SK-N-SH treated with all-trans-retinoic acid at 6 μM for 48 hours (cell line): ENCODE measurements at regions not wholly inside any gene's neighbourhood (a gene's known extent, or its start where the extent isn't known, plus 50 kb on each side); places are given as distances from the start of the nearest gene placed in this dataset.

Source experiments
- GLIS3 ChIP-seq: fragments of 250-450 bp; sonication (Bioruptor Pico); IDR thresholded peaks from 2 replicates; pipeline ENCODE4 v1.5.0; 2020; ENCODE audit warnings: mild to moderate bottlenecking, moderate library complexity
- PPARA ChIP-seq: fragments of 250-450 bp; sonication (Bioruptor Pico); IDR thresholded peaks from 2 replicates; pipeline ENCODE4 v1.5.0; 2020; ENCODE audit warnings: mild to moderate bottlenecking, borderline replicate concordance
- RARB ChIP-seq: fragments of 250-450 bp; sonication (Bioruptor Pico); IDR thresholded peaks from 2 replicates; pipeline ENCODE4 v1.8.0; 2021; ENCODE audit warnings: mild to moderate bottlenecking, moderate library complexity
- TOX ChIP-seq: fragments of 250-450 bp; sonication (Bioruptor Pico); IDR thresholded peaks from 2 replicates; pipeline ENCODE4 v1.8.0; 2021; ENCODE audit warnings: mild to moderate bottlenecking, moderate library complexity, borderline replicate concordance
- ZNF565 ChIP-seq: fragments of 450-650 bp; formaldehyde crosslinking; conservative IDR thresholded peaks from 2 replicates; pipeline ENCODE4 v1.5.0; 2020; ENCODE audit warnings: low read depth, mild to moderate bottlenecking, moderate library complexity
- TF ChIP-seq, protein P1 (sequence below): fragments of 250-450 bp; sonication (Bioruptor Pico); IDR thresholded peaks from 2 replicates; pipeline ENCODE4 v1.8.0; 2021; ENCODE audit warnings: low read depth, mild to moderate bottlenecking, moderate library complexity, borderline replicate concordance
- TF ChIP-seq, protein P2 (sequence below): fragments of 250-450 bp; sonication (Bioruptor Pico); IDR thresholded peaks from 2 replicates; pipeline ENCODE4 v1.8.0; 2020; ENCODE audit warnings: mild to moderate bottlenecking, moderate library complexity, borderline replicate concordance
- TF ChIP-seq, protein P3 (sequence below): fragments of 250-450 bp; sonication (Bioruptor Pico); IDR thresholded peaks from 2 replicates; pipeline ENCODE4 v1.5.1; 2020; ENCODE audit warnings: low read depth, mild to moderate bottlenecking, moderate library complexity

DNA sequence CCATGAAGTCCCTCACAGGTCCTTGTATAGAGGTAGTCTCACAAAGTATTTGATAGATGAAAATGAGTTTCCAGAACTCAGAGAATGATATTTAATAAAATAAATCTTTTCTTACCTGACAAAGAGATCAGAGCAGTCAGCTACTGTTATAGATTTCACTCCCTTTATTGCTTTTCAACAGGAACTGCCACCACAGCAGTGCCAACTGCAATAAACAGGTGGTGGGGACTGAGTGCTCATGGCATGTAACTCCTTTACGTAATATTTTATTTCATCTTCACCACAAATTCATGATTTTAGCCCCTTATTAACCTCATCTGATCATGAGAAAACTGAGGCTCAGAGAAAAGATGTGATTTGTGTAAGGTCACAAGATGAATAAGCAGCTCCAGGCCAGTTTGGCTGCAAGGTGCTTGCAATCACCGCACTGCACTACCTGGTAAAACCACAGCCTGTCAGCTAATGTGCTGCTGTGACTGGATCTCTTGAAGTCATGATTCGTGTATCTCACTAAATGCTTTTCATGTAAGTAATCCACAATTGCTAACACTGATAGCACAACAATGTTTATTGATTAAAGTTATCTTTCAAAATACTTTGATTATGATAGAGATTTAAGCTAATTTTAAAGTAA, 78.8 kb downstream of the WNT5A start:
- TF ChIP-seq ZNF565 (CRISPR knock-in tag), result no peak
- TF ChIP-seq, protein P1, sequence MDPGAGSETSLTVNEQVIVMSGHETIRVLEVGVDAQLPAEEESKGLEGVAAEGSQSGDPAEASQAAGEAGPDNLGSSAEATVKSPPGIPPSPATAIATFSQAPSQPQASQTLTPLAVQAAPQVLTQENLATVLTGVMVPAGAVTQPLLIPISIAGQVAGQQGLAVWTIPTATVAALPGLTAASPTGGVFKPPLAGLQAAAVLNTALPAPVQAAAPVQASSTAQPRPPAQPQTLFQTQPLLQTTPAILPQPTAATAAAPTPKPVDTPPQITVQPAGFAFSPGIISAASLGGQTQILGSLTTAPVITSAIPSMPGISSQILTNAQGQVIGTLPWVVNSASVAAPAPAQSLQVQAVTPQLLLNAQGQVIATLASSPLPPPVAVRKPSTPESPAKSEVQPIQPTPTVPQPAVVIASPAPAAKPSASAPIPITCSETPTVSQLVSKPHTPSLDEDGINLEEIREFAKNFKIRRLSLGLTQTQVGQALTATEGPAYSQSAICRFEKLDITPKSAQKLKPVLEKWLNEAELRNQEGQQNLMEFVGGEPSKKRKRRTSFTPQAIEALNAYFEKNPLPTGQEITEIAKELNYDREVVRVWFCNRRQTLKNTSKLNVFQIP (CRISPR knock-in tag), result no peak
- TF ChIP-seq PPARA (CRISPR knock-in tag), result no peak
- TF ChIP-seq, protein P2, sequence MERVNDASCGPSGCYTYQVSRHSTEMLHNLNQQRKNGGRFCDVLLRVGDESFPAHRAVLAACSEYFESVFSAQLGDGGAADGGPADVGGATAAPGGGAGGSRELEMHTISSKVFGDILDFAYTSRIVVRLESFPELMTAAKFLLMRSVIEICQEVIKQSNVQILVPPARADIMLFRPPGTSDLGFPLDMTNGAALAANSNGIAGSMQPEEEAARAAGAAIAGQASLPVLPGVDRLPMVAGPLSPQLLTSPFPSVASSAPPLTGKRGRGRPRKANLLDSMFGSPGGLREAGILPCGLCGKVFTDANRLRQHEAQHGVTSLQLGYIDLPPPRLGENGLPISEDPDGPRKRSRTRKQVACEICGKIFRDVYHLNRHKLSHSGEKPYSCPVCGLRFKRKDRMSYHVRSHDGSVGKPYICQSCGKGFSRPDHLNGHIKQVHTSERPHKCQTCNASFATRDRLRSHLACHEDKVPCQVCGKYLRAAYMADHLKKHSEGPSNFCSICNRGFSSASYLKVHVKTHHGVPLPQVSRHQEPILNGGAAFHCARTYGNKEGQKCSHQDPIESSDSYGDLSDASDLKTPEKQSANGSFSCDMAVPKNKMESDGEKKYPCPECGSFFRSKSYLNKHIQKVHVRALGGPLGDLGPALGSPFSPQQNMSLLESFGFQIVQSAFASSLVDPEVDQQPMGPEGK, result no peak
- no peak for TF ChIP-seq RARB
- TF ChIP-seq TOX (CRISPR knock-in tag), result no peak
- TF ChIP-seq GLIS3, result no peak
- TF ChIP-seq, protein P3, sequence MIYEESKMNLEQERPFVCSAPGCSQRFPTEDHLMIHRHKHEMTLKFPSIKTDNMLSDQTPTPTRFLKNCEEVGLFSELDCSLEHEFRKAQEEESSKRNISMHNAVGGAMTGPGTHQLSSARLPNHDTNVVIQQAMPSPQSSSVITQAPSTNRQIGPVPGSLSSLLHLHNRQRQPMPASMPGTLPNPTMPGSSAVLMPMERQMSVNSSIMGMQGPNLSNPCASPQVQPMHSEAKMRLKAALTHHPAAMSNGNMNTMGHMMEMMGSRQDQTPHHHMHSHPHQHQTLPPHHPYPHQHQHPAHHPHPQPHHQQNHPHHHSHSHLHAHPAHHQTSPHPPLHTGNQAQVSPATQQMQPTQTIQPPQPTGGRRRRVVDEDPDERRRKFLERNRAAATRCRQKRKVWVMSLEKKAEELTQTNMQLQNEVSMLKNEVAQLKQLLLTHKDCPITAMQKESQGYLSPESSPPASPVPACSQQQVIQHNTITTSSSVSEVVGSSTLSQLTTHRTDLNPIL, result no peak
